Natural killer cell (primary cell): ENCODE measurements at regions not wholly inside any gene's neighbourhood (a gene's known extent, or its start where the extent isn't known, plus 50 kb on each side); places are given as distances from the start of the nearest gene placed in this dataset.

Source experiments
- ATAC-seq, 3 donors: fragments of 150-1000 bp in 2 of 3; fragments of 200-7000 bp in 1 of 3; cut with Tn5 transposase; 1 replicate in 1 of 3; 2 replicates in 2 of 3; pipeline ENCODE4 v1.10.0; 2021; ENCODE audit warnings: mild to moderate bottlenecking in 2 of 3, moderate library complexity in 2 of 3
- DNase-seq, 2 donors: peaks; one replicate each; pipeline versions ENCODE4 v3.0.0 to v3.0.0-alpha.2; 2013 to 2021; ENCODE audit warnings: mixed read lengths in 1 of 2
- H3K27ac ChIP-seq: one replicate; pipeline ENCODE4 v1.5.1; 2013; ENCODE audit warnings: mild to moderate bottlenecking, low read length
- H3K27me3 ChIP-seq: one replicate; pipeline ENCODE4 v1.6.1; 2013; ENCODE audit warnings: low read length; ENCODE audit not compliant: control insufficient read depth, insufficient read depth
- H3K36me3 ChIP-seq: one replicate; pipeline ENCODE4 v1.6.1; 2013; ENCODE audit warnings: low read length; ENCODE audit not compliant: control insufficient read depth, insufficient read depth
- H3K4me1 ChIP-seq: one replicate; pipeline ENCODE4 v1.6.1; 2013; ENCODE audit warnings: low read length; ENCODE audit not compliant: control insufficient read depth, insufficient read depth
- H3K4me3 ChIP-seq: one replicate; pipeline ENCODE4 v1.5.1; 2013; ENCODE audit warnings: low read length
- H3K9me3 ChIP-seq: one replicate; pipeline ENCODE4 v1.6.1; 2013; ENCODE audit warnings: low read length; ENCODE audit not compliant: control insufficient read depth, insufficient read depth
- H3K27ac Mint-ChIP-seq, 2 donors: one replicate each; pipeline ENCODE4 v1.8.0; 2022; ENCODE audit warnings: mild to moderate bottlenecking in 2 of 2, mixed read lengths in 2 of 2, moderate library complexity in 1 of 2
- H3K27me3 Mint-ChIP-seq, 2 donors: one replicate each; pipeline ENCODE4 v1.8.0; 2022; ENCODE audit warnings: low read depth in 2 of 2, mixed read lengths in 2 of 2
- H3K36me3 Mint-ChIP-seq: one replicate; pipeline ENCODE4 v1.8.0; 2022; ENCODE audit warnings: mixed read lengths
- H3K4me1 Mint-ChIP-seq, 2 donors: one replicate each; pipeline ENCODE4 v1.8.0; 2022; ENCODE audit warnings: mixed read lengths in 2 of 2
- H3K4me3 Mint-ChIP-seq: one replicate; pipeline ENCODE4 v1.8.0; 2022; ENCODE audit warnings: mild to moderate bottlenecking, moderate library complexity, mixed read lengths
- H3K9me3 Mint-ChIP-seq, 2 donors: one replicate each; pipeline ENCODE4 v1.8.0; 2022; ENCODE audit warnings: mixed read lengths in 2 of 2
- CTCF ChIP-seq: fragments of 200-600 bp; IDR thresholded peaks from one replicate; pipeline ENCODE4 v1.8.0; 2022; ENCODE audit warnings: antibody characterized with exemption
- WGBS: methylation state at CpG from one replicate; pipeline ENCODE4 v1.1.7; 2013; ENCODE audit warnings: missing lambda C conversion rate; ENCODE audit not compliant: insufficient coverage; 5-methylcytosine and 5-hydroxymethylcytosine counted together
- intact Hi-C: fragments of 100-400 bp; cut with micrococcal nuclease; formaldehyde crosslinking; loops from one replicate; pipeline ENCODE4 v1.14.2; 2022

GRCh38 chr6:151738960-151739359, 68.5 kb upstream of the ESR1 start:
- intact Hi-C loops, result no loop called here
- ATAC-seq (no peak), DNase-seq (no peak)
- Mint-ChIP-seq H3K4me3 (no peak overlapping the region), H3K27ac (no peak overlapping the region), H3K4me1 (no peaks in the 10 kb centered on the region), H3K36me3 (no peaks in the 10 kb centered on the region), H3K27me3 (peaks cover 6 to 13% of the 10 kb centered on the region in 2 donors), H3K9me3 (no peaks in the 10 kb centered on the region)
- Histone ChIP-seq H3K9me3 (no peaks in the 10 kb centered on the region), H3K36me3 (no peaks in the 10 kb centered on the region), H3K4me1 (no peaks in the 10 kb centered on the region), H3K27ac (no peak overlapping the region), H3K27me3 (no peaks in the 10 kb centered on the region), H3K4me3 (no peak overlapping the region)
- 63% methylated on average over 1 of the region's 1 CpG for WGBS
- TF ChIP-seq CTCF, result no peak

- H3K4me1 ChIP-seq, result no peaks in the 10 kb centered on the region
- WGBS, result 92% methylated on average over 4 of the region's 4 CpGs
- ATAC-seq, result no peak
Observed at GRCh38 chr6:151740820-151741219, 66.7 kb upstream of the ESR1 start.

GRCh38 chr6:151747896-151748295, 59.6 kb upstream of the ESR1 start:
- intact Hi-C loops, result no loop called here
- Histone ChIP-seq H3K27ac (no peak overlapping the region), H3K27me3 (no peaks in the 10 kb centered on the region), H3K4me3 (no peak overlapping the region), H3K36me3 (no peaks in the 10 kb centered on the region), H3K4me1 (no peaks in the 10 kb centered on the region), H3K9me3 (no peaks in the 10 kb centered on the region)
- WGBS, result 83% methylated on average over 1 of the region's 2 CpGs
- no peaks in the 10 kb centered on the region for H3K36me3 Mint-ChIP-seq
- no peak for DNase-seq
- ATAC-seq, result no peak
- peaks cover 4% of the 10 kb centered on the region in 2 donors for H3K9me3 Mint-ChIP-seq
- TF ChIP-seq CTCF, result no peak
- no peak overlapping the region for H3K27ac Mint-ChIP-seq
- H3K27me3 Mint-ChIP-seq, result peaks cover under 1 to 5% of the 10 kb centered on the region in 2 donors
- no peak overlapping the region for H3K4me3 Mint-ChIP-seq
- no peaks in the 10 kb centered on the region for H3K4me1 Mint-ChIP-seq

More at GRCh38 chr6:151740820-151741219, 66.7 kb upstream of the ESR1 start:
- DNase-seq, result no peak
- no peaks in the 10 kb centered on the region for H3K4me1 Mint-ChIP-seq
- Histone ChIP-seq H3K27me3 (no peaks in the 10 kb centered on the region), H3K9me3 (no peaks in the 10 kb centered on the region), H3K27ac (no peak overlapping the region), H3K4me3 (no peak overlapping the region), H3K36me3 (no peaks in the 10 kb centered on the region)
- H3K4me3 Mint-ChIP-seq, result no peak overlapping the region
- H3K27me3 Mint-ChIP-seq, result peaks cover 6 to 13% of the 10 kb centered on the region in 2 donors
- peaks cover 1% of the 10 kb centered on the region in 2 donors for H3K9me3 Mint-ChIP-seq
- intact Hi-C loops, result no loop called here
- TF ChIP-seq CTCF, result no peak
- H3K27ac Mint-ChIP-seq, result no peak overlapping the region
- H3K36me3 Mint-ChIP-seq, result no peaks in the 10 kb centered on the region

- Histone ChIP-seq H3K4me1 (no peaks in the 10 kb centered on the region), H3K9me3 (no peaks in the 10 kb centered on the region), H3K36me3 (no peaks in the 10 kb centered on the region), H3K27ac (no peak overlapping the region), H3K4me3 (no peak overlapping the region), H3K27me3 (no peaks in the 10 kb centered on the region)
- Mint-ChIP-seq H3K4me1 (no peaks in the 10 kb centered on the region), H3K36me3 (no peaks in the 10 kb centered on the region), H3K27ac (no peak overlapping the region), H3K27me3 (peaks cover 0 to 2% of the 10 kb centered on the region in 2 donors), H3K4me3 (no peak overlapping the region), H3K9me3 (peaks cover 4% of the 10 kb centered on the region in 2 donors)
- WGBS, result 97% methylated on average over 2 of the region's 2 CpGs
- no peak for DNase-seq
- intact Hi-C loops, result no loop called here
- TF ChIP-seq CTCF, result no peak
- no peak for ATAC-seq
Observed at GRCh38 chr6:151749341-151749740, 58.1 kb upstream of the ESR1 start.
